ENCODE measurements at regions not wholly inside any gene's neighbourhood (a gene's known extent, or its start where the extent isn't known, plus 50 kb on each side); places are given as distances from the start of the nearest gene placed in this dataset.

GRCh38 chr12:77736219-77736965 is 94.3 kb upstream of the NAV3 start:
- Mint-ChIP-seq H3K27ac (no peak overlapping the region), H3K9me3 (peaks cover 11% of the 10 kb centered on the region), H3K4me3 (no peak overlapping the region), H3K27me3 (no peaks in the 10 kb centered on the region), H3K36me3 (ENCODE audit: low read depth) (no peaks in the 10 kb centered on the region), H3K4me1 (no peaks in the 10 kb centered on the region)
- ATAC-seq (no peak), DNase-seq (no peak)

- Mint-ChIP-seq H3K27ac (no peak overlapping the region), H3K9me3 (peaks cover 11% of the 10 kb centered on the region), H3K27me3 (no peaks in the 10 kb centered on the region), H3K4me1 (no peaks in the 10 kb centered on the region), H3K4me3 (no peak overlapping the region), H3K36me3 (ENCODE audit: low read depth) (no peaks in the 10 kb centered on the region)
- ATAC-seq (no peak), DNase-seq (no peak)
Observed at GRCh38 chr12:77734214-77734883, 96.3 kb upstream of the NAV3 start.

GRCh38 chr12:77728018-77728417 is 102.7 kb upstream of the NAV3 start:
- no peak overlapping the region for H3K27ac Mint-ChIP-seq
- ATAC-seq = no peak
- no peaks in the 10 kb centered on the region for H3K4me1 Mint-ChIP-seq
- no peak for DNase-seq
- H3K4me3 Mint-ChIP-seq = no peak overlapping the region
- no peaks in the 10 kb centered on the region for H3K9me3 Mint-ChIP-seq
- no peaks in the 10 kb centered on the region for H3K27me3 Mint-ChIP-seq
- H3K36me3 Mint-ChIP-seq (ENCODE audit: low read depth) = no peaks in the 10 kb centered on the region

GRCh38 chr12:77727442-77728001 is 103.2 kb upstream of the NAV3 start:
- Mint-ChIP-seq H3K4me1 (no peaks in the 10 kb centered on the region), H3K4me3 (no peak overlapping the region), H3K27me3 (no peaks in the 10 kb centered on the region), H3K27ac (no peak overlapping the region), H3K36me3 (ENCODE audit: low read depth) (no peaks in the 10 kb centered on the region), H3K9me3 (no peaks in the 10 kb centered on the region)
- ATAC-seq = no peak
- no peak for DNase-seq

- ATAC-seq (no peak), DNase-seq (no peak)
- H3K4me1 Mint-ChIP-seq = no peaks in the 10 kb centered on the region
- H3K27me3 Mint-ChIP-seq = no peaks in the 10 kb centered on the region
- no peak overlapping the region for H3K27ac Mint-ChIP-seq
- H3K9me3 Mint-ChIP-seq = no peaks in the 10 kb centered on the region
- H3K36me3 Mint-ChIP-seq (ENCODE audit: low read depth) = no peaks in the 10 kb centered on the region
- no peak overlapping the region for H3K4me3 Mint-ChIP-seq
Observed at GRCh38 chr12:77725611-77726010, 105.1 kb upstream of the NAV3 start.

- no peak overlapping the region for H3K27ac Mint-ChIP-seq
- DNase-seq = no peak
Observed at GRCh38 chr12:77724367-77724957, 106.2 kb upstream of the NAV3 start.

GRCh38 chr12:77723308-77723707 is 107.4 kb upstream of the NAV3 start:
- Mint-ChIP-seq H3K9me3 (no peaks in the 10 kb centered on the region), H3K4me1 (no peaks in the 10 kb centered on the region), H3K27ac (no peak overlapping the region), H3K4me3 (no peak overlapping the region), H3K36me3 (ENCODE audit: low read depth) (no peaks in the 10 kb centered on the region), H3K27me3 (no peaks in the 10 kb centered on the region)
- ATAC-seq (no peak), DNase-seq (no peak)

More at GRCh38 chr12:77724367-77724957, 106.2 kb upstream of the NAV3 start:
- no peak for ATAC-seq
- no peak overlapping the region for H3K4me3 Mint-ChIP-seq
- H3K36me3 Mint-ChIP-seq (ENCODE audit: low read depth) = no peaks in the 10 kb centered on the region
- no peaks in the 10 kb centered on the region for H3K27me3 Mint-ChIP-seq
- H3K9me3 Mint-ChIP-seq = no peaks in the 10 kb centered on the region
- H3K4me1 Mint-ChIP-seq = no peaks in the 10 kb centered on the region

- H3K27ac Mint-ChIP-seq = no peak overlapping the region
- no peaks in the 10 kb centered on the region for H3K27me3 Mint-ChIP-seq
- H3K4me3 Mint-ChIP-seq = no peak overlapping the region
- H3K36me3 Mint-ChIP-seq (ENCODE audit: low read depth) = no peaks in the 10 kb centered on the region
- no peak for DNase-seq
- H3K4me1 Mint-ChIP-seq = no peaks in the 10 kb centered on the region
- H3K9me3 Mint-ChIP-seq = no peaks in the 10 kb centered on the region
- no peak for ATAC-seq
Observed at GRCh38 chr12:77722536-77722935, 108.2 kb upstream of the NAV3 start.

- Mint-ChIP-seq H3K4me3 (no peak overlapping the region), H3K9me3 (no peaks in the 10 kb centered on the region), H3K36me3 (ENCODE audit: low read depth) (no peaks in the 10 kb centered on the region), H3K4me1 (no peaks in the 10 kb centered on the region), H3K27ac (no peak overlapping the region), H3K27me3 (no peaks in the 10 kb centered on the region)
- DNase-seq (no peak), ATAC-seq (no peak)
Observed at GRCh38 chr12:77720258-77720657, 110.4 kb upstream of the NAV3 start.

- Mint-ChIP-seq H3K4me3 (no peak overlapping the region), H3K36me3 (ENCODE audit: low read depth) (no peaks in the 10 kb centered on the region), H3K4me1 (no peaks in the 10 kb centered on the region), H3K27me3 (no peaks in the 10 kb centered on the region), H3K27ac (no peak overlapping the region), H3K9me3 (no peaks in the 10 kb centered on the region)
- DNase-seq (no peak), ATAC-seq (no peak)
Observed at GRCh38 chr12:77710209-77710608, 120.5 kb upstream of the NAV3 start.

GRCh38 chr12:77697126-77697525 is 133.6 kb upstream of the NAV3 start:
- no peak overlapping the region for H3K4me3 Mint-ChIP-seq
- peaks cover 4% of the 10 kb centered on the region for H3K9me3 Mint-ChIP-seq
- no peaks in the 10 kb centered on the region for H3K36me3 Mint-ChIP-seq (ENCODE audit: low read depth)
- H3K27me3 Mint-ChIP-seq = no peaks in the 10 kb centered on the region
- DNase-seq (no peak), ATAC-seq (no peak)
- no peak overlapping the region for H3K27ac Mint-ChIP-seq
- no peaks in the 10 kb centered on the region for H3K4me1 Mint-ChIP-seq

GRCh38 chr12:77696183-77696582 is 134.5 kb upstream of the NAV3 start:
- ATAC-seq (no peak), DNase-seq (no peak)
- no peaks in the 10 kb centered on the region for H3K36me3 Mint-ChIP-seq (ENCODE audit: low read depth)
- H3K27me3 Mint-ChIP-seq = no peaks in the 10 kb centered on the region
- peaks cover 4% of the 10 kb centered on the region for H3K9me3 Mint-ChIP-seq
- no peak overlapping the region for H3K4me3 Mint-ChIP-seq
- no peak overlapping the region for H3K27ac Mint-ChIP-seq
- H3K4me1 Mint-ChIP-seq = no peaks in the 10 kb centered on the region

GRCh38 chr12:77689510-77690086 is 141.1 kb upstream of the NAV3 start:
- no peak overlapping the region for H3K4me3 Mint-ChIP-seq
- H3K36me3 Mint-ChIP-seq (ENCODE audit: low read depth) = no peaks in the 10 kb centered on the region
- no peak for DNase-seq
- no peaks in the 10 kb centered on the region for H3K27me3 Mint-ChIP-seq
- H3K27ac Mint-ChIP-seq = no peak overlapping the region
- H3K4me1 Mint-ChIP-seq = no peaks in the 10 kb centered on the region
- no peaks in the 10 kb centered on the region for H3K9me3 Mint-ChIP-seq
- no peak for ATAC-seq

- H3K4me3 Mint-ChIP-seq = no peak overlapping the region
- DNase-seq (no peak), ATAC-seq (no peak)
- no peaks in the 10 kb centered on the region for H3K36me3 Mint-ChIP-seq (ENCODE audit: low read depth)
- no peaks in the 10 kb centered on the region for H3K27me3 Mint-ChIP-seq
- H3K27ac Mint-ChIP-seq = no peak overlapping the region
- no peaks in the 10 kb centered on the region for H3K9me3 Mint-ChIP-seq
- H3K4me1 Mint-ChIP-seq = no peaks in the 10 kb centered on the region
Observed at GRCh38 chr12:77687321-77687720, 143.4 kb upstream of the NAV3 start.

GRCh38 chr12:77686760-77687159 is 143.9 kb upstream of the NAV3 start:
- no peak for DNase-seq
- Mint-ChIP-seq H3K9me3 (no peaks in the 10 kb centered on the region), H3K27ac (no peak overlapping the region), H3K36me3 (ENCODE audit: low read depth) (no peaks in the 10 kb centered on the region), H3K4me1 (no peaks in the 10 kb centered on the region), H3K27me3 (no peaks in the 10 kb centered on the region), H3K4me3 (no peak overlapping the region)
- ATAC-seq = no peak
